ENCODE measurements at regions not wholly inside any gene's neighbourhood (a gene's known extent, or its start where the extent isn't known, plus 50 kb on each side); places are given as distances from the start of the nearest gene placed in this dataset.

DNA sequence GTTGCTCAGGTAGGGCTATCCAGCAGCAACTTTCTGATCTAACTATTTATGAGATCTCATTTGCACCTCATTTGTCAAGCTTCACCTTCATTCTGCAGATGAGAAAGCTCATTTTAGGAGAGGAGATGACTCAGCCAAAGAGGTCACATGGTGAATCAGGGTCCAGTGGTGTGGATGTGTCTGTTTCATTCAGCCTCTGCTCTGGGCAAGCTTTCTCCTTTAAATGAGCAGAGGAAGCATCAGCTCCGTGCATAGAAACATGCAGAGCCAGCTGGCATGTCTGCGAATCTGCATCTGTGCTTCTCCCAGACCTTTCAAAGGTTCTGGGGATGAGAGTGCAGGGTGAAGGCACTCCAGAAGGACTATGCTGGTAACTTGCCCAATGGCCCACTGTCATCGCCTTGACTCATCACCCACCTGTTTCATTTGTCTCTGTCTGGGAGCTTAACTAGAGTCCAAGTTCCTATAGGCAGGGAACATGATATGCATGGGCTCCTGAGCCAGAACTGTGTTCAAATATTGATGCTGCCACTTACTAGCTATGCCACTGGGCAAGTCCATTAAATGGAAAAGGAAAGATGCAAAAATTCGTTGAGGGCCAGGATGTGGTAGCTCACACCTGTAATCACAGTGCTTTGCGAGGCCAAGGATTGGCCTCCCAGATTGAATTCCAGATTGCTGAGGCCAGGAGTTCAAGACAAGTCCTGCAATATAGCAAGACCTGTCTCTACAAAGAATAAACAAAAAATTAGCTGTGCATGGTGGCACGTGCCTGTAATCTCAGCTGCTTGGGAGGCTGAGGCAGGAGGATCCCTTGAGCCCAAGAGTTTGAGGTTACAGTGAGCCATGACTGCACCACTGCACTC, 67.1 kb upstream of the NLK start:
- Mint-ChIP-seq H3K27ac (ENCODE audit: unreplicated experiment) (no peak overlapping the region), H3K4me1 (ENCODE audit: low read depth, unreplicated experiment) (peaks cover 6% of the 10 kb centered on the region), H3K36me3 (ENCODE audit: low read depth, unreplicated experiment) (no peaks in the 10 kb centered on the region), H3K4me3 (ENCODE audit: unreplicated experiment) (no peak overlapping the region), H3K9me3 (ENCODE audit: unreplicated experiment) (no peaks in the 10 kb centered on the region), H3K27me3 (ENCODE audit: low read depth, unreplicated experiment) (no peaks in the 10 kb centered on the region)
- DNase-seq (ENCODE audit: low read depth) (peak; percentile 51), FAIRE-seq (no peak)
- H3K27me3 ChIP-seq (ENCODE audit: insufficient read depth, low read length): no peaks in the 10 kb centered on the region
- no peak overlapping the region for H3K9ac ChIP-seq (ENCODE audit: low read length)
- H3K36me3 ChIP-seq (ENCODE audit: insufficient read depth, low read length): no peaks in the 10 kb centered on the region
- no peak overlapping the region for H2AFZ ChIP-seq (ENCODE audit: low read depth, low read length)
- TF ChIP-seq EZH2 (IDR thresholded peaks at IDR 0.05; ENCODE audit: insufficient read depth, low read length) (no peak), CTCF (IDR thresholded peaks at IDR 0.05; ENCODE audit: insufficient read depth, low read depth, low read length) (no peak)
- H3K9me3 ChIP-seq (ENCODE audit: insufficient read depth, low read depth, low read length): no peaks in the 10 kb centered on the region
- H3K4me1 ChIP-seq (ENCODE audit: insufficient read depth, low read length): peaks cover 19% of the 10 kb centered on the region
- no peak overlapping the region for H3K27ac ChIP-seq (ENCODE audit: low read depth, low read length)
- no peak overlapping the region for H3K4me3 ChIP-seq (ENCODE audit: insufficient read depth, low read depth, low read length)
- H3K4me2 ChIP-seq (ENCODE audit: low read length): no peak overlapping the region
- no peaks in the 10 kb centered on the region for H3K79me2 ChIP-seq (ENCODE audit: insufficient read depth, low read length)
- H4K20me1 ChIP-seq (ENCODE audit: insufficient read depth, low read length): no peaks in the 10 kb centered on the region

- Mint-ChIP-seq H3K4me3 (ENCODE audit: unreplicated experiment) (no peak overlapping the region), H3K27ac (ENCODE audit: unreplicated experiment) (no peak overlapping the region), H3K27me3 (ENCODE audit: low read depth, unreplicated experiment) (no peaks in the 10 kb centered on the region), H3K36me3 (ENCODE audit: low read depth, unreplicated experiment) (no peaks in the 10 kb centered on the region), H3K9me3 (ENCODE audit: unreplicated experiment) (no peaks in the 10 kb centered on the region), H3K4me1 (ENCODE audit: low read depth, unreplicated experiment) (peaks cover 7% of the 10 kb centered on the region)
- peak overlapping the region; percentile 2 for H2AFZ ChIP-seq (ENCODE audit: low read depth, low read length)
- H3K79me2 ChIP-seq (ENCODE audit: insufficient read depth, low read length): no peaks in the 10 kb centered on the region
- no peak for FAIRE-seq
- TF ChIP-seq CTCF (IDR thresholded peaks at IDR 0.05; ENCODE audit: insufficient read depth, low read depth, low read length): no peak
- no peak for TF ChIP-seq EZH2 (IDR thresholded peaks at IDR 0.05; ENCODE audit: insufficient read depth, low read length)
- no peak overlapping the region for H3K27ac ChIP-seq (ENCODE audit: low read depth, low read length)
- H4K20me1 ChIP-seq (ENCODE audit: insufficient read depth, low read length): no peaks in the 10 kb centered on the region
- H3K9ac ChIP-seq (ENCODE audit: low read length): no peak overlapping the region
- peaks cover 20% of the 10 kb centered on the region for H3K4me1 ChIP-seq (ENCODE audit: insufficient read depth, low read length)
- no peak overlapping the region for H3K4me2 ChIP-seq (ENCODE audit: low read length)
- no peak overlapping the region for H3K4me3 ChIP-seq (ENCODE audit: insufficient read depth, low read depth, low read length)
- H3K27me3 ChIP-seq (ENCODE audit: insufficient read depth, low read length): no peaks in the 10 kb centered on the region
- DNase-seq (ENCODE audit: low read depth): no peak
- H3K9me3 ChIP-seq (ENCODE audit: insufficient read depth, low read depth, low read length): no peaks in the 10 kb centered on the region
- H3K36me3 ChIP-seq (ENCODE audit: insufficient read depth, low read length): no peaks in the 10 kb centered on the region
These were observed 66.1 kb upstream of the NLK start for GRCh38 chr17:27976331-27976730.
